Activated CD4-positive, alpha-beta T cell treated with anti-CD3 and anti-CD28 coated beads, Interleukin-2, amount 50 U/mL, for 16 hours (primary cell): ENCODE measurements at regions not wholly inside any gene's neighbourhood (a gene's known extent, or its start where the extent isn't known, plus 50 kb on each side); places are given as distances from the start of the nearest gene placed in this dataset.
"Not testable (repeated sequence)": the region's sequence is repeated elsewhere in the genome, so short reads cannot be mapped to it uniquely, and the experiment has no call there.

Source experiments
- DNase-seq: peaks from one replicate; pipeline ENCODE4 v3.0.0-alpha.2; 2020

GRCh38 chr11:116328851-116329250 is 443.9 kb downstream of the BUD13 start:
- no peak for DNase-seq

GRCh38 chr11:116328391-116328790 is 444.4 kb downstream of the BUD13 start:
- no peak for DNase-seq

DNA sequence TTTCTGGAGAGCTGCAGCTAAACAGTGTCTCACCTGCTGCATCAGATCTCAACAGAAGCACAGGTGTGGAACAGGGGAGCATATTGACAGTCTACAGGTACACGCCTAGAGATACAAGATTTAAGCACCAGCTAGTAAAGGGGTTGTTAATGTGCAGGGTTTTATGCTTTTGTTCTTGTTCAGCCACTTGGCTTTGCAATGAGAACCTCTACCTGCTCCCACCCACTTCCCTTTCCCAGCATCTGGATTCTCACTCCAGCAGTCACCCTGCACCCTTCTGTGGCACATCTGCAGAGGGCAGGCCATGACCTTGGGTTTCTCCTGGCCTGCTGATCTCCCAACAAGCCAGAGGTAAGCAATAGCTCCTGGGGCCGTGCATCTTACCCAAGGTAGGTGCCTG is 446.6 kb downstream of the BUD13 start:
- DNase-seq = no peak

DNA sequence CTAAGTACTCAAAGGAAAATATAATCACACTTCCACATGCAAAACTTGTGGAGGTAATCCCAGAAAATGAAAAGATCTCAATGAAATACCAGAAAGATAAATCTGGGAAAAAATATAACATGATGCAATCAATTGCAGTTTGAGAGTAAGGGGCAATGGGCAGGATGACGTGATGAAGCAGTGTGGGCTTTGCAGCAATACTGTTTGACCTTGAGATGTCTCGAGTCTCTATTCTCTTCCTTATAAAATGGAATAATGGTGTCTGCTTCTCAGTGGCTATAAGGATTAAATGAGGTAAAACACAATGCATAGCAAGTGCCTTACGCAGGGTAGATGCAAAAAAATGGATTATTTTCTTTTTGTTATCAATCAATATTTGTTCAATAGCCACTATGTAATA is 447.5 kb downstream of the BUD13 start:
- DNase-seq = no peak

GRCh38 chr11:116324077-116324476 is 448.7 kb downstream of the BUD13 start:
- not testable (repeated sequence) for DNase-seq

DNA sequence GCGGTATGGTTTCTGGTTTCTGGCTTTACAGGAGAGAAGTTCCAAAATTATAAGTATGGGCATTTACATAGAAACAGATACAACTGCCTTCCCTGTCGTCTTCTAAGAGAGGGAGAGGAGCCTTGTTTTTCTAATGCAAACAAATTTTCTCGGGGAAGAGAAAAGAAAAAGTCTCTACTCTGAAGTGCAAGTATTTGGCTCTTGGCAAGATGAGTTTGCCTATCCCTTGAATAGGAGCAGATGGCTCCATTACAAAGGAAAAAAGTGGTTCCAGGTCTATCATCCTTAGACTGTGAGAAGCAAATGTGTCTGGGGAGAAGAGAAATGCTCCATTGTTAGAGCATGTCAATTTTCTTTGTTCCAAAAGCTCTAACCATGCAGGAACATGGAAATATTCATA is 455.6 kb downstream of the BUD13 start:
- no peak for DNase-seq

DNA sequence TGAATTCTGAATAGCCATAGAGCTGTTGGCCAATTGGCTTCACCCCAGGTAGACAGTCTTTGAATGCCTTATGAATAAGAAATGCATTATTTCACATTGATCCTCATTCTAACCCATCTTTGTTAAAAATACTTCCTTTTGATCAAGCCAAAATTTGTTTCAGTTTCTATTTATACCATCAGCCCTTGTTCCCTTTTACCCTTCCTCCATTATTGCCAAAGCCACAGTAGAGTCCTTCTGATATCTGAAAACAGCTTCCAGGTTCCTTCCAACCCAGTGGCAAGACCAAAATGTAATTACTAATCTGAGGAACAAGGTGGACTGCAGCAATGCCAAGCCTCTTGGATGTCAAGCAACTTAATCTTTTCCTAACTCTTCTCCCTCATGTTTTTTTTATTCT is 458.8 kb downstream of the BUD13 start:
- no peak for DNase-seq

GRCh38 chr11:116312570-116313391 is 460.0 kb downstream of the BUD13 start:
- DNase-seq = no peak

DNA sequence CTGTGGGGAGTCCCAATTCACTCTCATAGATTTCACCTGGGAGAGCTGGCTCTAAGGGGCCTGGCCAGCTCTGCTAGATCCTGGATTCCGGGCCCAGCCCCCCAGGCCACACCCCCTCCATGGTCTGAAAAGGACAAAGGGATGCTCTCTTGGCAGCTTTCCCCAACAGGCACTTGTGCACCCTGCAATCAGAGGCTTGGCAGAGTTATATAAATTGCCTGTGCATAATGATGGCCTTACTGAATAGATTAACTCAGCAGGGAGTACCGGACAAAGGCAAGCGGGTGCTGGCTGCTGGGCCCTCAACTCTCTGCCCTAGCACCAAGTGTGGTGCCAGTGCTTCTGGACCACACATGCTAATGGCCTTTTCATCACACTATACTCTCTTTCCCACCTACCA is 461.6 kb downstream of the BUD13 start:
- no peak for DNase-seq

DNA sequence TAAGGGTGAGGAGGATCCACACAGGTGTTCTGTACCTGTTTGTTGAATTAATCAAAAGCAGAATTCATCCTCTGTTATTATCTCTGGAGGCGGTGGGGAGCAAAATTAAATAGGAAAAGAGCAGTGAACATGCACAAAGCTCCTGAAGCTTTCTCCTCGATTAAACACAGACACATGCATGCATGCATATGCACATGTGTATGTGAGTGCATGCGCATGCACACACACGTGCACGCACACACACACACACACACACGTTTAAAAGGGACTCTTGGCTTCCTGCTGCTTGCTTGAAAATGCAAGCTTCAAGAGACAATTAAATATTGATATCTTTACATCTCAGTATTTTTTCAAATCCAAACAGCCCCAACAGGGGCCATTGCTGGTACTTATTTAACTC is 462.1 kb downstream of the BUD13 start:
- no peak for DNase-seq

GRCh38 chr11:116310226-116310625 is 462.6 kb downstream of the BUD13 start:
- DNase-seq = no peak

GRCh38 chr11:116309446-116309845 is 463.3 kb downstream of the BUD13 start:
- DNase-seq = no peak

DNA sequence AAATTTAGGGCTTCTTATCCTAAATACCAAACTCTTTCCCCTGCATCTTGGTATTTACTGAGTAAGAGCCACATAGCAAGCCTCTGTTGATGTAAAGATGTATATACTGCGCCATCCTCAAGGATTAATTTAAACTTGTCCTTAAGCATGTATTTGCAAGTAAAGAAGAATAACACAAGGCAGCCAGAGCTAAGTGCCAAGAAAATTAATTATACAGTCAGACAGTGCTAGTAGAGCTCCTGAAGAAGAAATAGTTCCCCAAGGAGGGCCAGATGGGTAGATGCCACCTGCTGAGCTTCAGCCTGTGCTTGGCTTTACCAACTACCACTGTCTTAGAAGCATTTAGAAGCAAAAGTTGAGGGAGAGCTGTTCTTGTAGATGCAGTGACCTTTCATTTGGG is 470.0 kb downstream of the BUD13 start:
- no peak for DNase-seq

DNA sequence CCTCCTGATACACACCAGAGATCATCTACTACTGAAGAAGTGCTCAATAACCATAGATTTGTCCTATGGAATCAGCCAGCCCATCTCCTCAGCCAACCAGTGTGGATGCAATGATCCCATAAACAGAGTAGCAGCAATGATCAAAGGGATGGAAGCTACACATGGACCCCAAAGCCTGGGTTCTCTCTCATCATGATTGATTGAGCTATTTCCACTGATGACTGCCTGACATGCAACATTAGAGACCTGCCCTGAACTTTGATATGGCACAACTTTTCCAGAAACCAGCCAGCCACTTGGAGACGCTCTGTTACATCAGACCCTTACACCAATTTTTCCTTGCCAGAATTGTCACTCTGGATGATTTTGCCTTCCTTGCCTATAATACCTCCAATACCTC is 471.6 kb downstream of the BUD13 start:
- no peak for DNase-seq

GRCh38 chr11:116300232-116300631 is 472.6 kb downstream of the BUD13 start:
- DNase-seq = no peak

- no peak for DNase-seq
These were observed 478.2 kb downstream of the BUD13 start for GRCh38 chr11:116294630-116295029.

GRCh38 chr11:116287866-116288265 is 484.9 kb downstream of the BUD13 start:
- no peak for DNase-seq

DNA sequence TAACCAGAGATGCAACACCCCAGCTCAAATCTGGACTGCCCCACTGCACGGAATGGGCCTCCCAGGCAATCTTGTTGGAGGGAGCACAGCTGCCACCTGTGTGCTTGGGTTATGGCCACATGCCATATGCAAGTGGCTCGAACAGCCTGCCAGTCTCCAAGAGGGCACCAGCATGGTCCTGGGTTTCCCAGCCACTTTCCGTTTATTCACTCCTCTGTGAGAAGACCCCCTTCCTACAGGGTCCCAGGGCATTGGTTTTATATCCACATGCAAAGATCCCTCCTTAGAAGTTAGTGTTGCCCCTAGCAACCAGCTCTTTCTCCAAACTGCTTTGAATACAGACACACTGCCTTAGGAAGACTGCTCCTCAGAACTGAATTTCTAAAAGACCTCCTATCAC is 487.8 kb downstream of the BUD13 start:
- no peak for DNase-seq

- no peak for DNase-seq
These were observed 489.5 kb downstream of the BUD13 start for GRCh38 chr11:116283300-116283699.

GRCh38 chr11:116282481-116282880 is 490.3 kb downstream of the BUD13 start:
- no peak for DNase-seq

DNA sequence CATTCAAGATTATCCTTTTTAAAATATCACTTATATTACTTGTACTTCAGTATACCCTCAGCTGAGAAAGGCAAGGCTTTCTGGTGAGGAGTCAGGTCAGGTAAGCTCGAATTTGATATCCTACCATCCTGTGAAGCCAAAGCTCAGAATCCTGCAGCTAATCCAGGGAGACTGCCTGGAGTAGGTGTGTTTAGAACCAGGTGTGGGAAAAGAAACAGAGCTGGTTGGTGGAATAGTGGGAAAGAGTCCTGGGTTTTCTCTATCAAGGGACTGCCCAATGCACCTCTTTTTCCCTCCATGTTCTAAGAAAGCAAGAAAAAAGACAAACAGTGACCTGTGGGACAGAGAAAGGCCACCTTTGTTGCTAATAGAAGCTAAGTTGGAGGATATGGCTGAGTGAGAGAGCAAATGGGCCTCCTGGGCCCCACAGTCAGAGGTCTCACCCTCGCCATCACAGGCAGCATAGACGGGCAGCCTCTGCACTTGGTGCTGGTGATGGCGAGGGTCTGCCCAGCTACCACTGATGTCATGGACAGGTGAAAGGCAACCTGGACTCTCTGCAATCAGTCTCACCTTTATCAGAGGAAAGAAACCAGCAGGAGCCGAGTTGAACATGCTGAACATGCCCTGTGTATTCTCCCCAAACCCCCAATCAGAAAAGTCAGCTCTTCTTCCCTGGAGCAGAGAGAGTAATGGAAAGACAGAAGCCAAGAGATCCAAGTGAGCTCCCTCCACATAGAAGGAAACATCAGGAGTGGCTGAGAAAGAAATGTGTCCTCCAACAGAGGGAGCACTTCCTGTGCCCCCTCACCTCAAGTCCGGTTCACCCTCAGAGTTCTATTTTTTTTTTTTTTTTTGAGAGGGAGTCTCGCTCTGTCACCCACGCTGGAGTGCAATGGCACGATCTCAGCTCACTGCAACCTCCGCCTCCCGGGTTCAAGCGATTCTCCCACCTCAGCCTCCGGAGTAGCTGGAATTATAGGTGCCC is 491.3 kb downstream of the BUD13 start:
- no peak for DNase-seq

DNA sequence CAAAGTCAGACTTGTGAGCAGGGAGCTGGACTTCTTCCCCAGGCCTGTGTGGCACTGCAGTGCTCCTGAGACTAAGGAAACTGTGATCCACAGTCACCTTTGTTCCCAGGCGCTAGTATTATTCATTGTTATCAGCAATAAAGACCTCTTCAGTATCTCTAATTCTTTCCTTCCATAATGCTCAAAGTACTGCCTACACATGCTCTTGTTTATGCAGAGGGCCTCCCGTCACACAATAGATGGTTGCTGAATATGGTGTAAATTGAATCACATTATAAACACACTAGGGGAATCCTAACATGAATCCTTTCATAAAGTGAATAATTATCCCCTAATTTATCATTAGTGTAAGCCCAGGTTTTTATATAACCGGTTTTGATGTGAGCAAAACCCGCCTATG is 493.3 kb downstream of the BUD13 start:
- no peak for DNase-seq

GRCh38 chr11:116278076-116278475 is 494.7 kb downstream of the BUD13 start:
- no peak for DNase-seq
